MCF 10A (cell line): ENCODE measurements at regions not wholly inside any gene's neighbourhood (a gene's known extent, or its start where the extent isn't known, plus 50 kb on each side); places are given as distances from the start of the nearest gene placed in this dataset.

Experiments used
- BruUV-seq: library from RNA; stranded (reverse); fragments of 400-500 nt; replicated peaks from 2 replicates; lab custom pipeline; 2021; lab: Mats Ljungman, UMichigan
- CTCF ChIA-PET: fragments of 300-600 bp; sonication (Branson Sonifier 250); formaldehyde crosslinking; extraction: SDS; loops from one replicate; lab custom pipeline; 2021; ENCODE audit warnings: antibody characterized with exemption, inconsistent platforms; lab: Yijun Ruan, JAX
- POLR2A ChIA-PET: fragments of 300-600, 350-650 bp; sonication (Branson Sonifier 250); formaldehyde crosslinking; extraction: SDS; loops from one replicate; lab custom pipeline; 2020; ENCODE audit warnings: antibody characterized with exemption, inconsistent platforms; lab: Yijun Ruan, JAX
- DNase-seq: peaks from one replicate; pipeline ENCODE4 v3.0.0-alpha.2; 2018; ENCODE audit not compliant: unreplicated experiment
- H3K27ac Mint-ChIP-seq: one replicate; pipeline ENCODE4 v1.8.0; 2022; ENCODE audit warnings: mild to moderate bottlenecking, low read depth, mixed read lengths; ENCODE audit not compliant: unreplicated experiment
- H3K27me3 Mint-ChIP-seq: one replicate; pipeline ENCODE4 v1.8.0; 2022; ENCODE audit warnings: mixed read lengths; ENCODE audit not compliant: insufficient read depth, unreplicated experiment
- H3K36me3 Mint-ChIP-seq: one replicate; pipeline ENCODE4 v1.8.0; 2022; ENCODE audit warnings: mild to moderate bottlenecking, moderate library complexity, mixed read lengths; ENCODE audit not compliant: insufficient read depth, unreplicated experiment
- H3K4me1 Mint-ChIP-seq: one replicate; pipeline ENCODE4 v1.8.0; 2022; ENCODE audit warnings: mixed read lengths; ENCODE audit not compliant: insufficient read depth, unreplicated experiment
- H3K4me3 Mint-ChIP-seq: one replicate; pipeline ENCODE4 v1.8.0; 2022; ENCODE audit warnings: mild to moderate bottlenecking, moderate library complexity, mixed read lengths; ENCODE audit not compliant: unreplicated experiment
- H3K9me3 Mint-ChIP-seq: one replicate; pipeline ENCODE4 v1.8.0; 2022; ENCODE audit warnings: mixed read lengths; ENCODE audit not compliant: unreplicated experiment
- intact Hi-C: fragments of 100-400 bp; cut with micrococcal nuclease; formaldehyde crosslinking; loops from 2 replicates; pipeline ENCODE4 v1.14.1; 2022
- TF ChIP-seq, protein P1 (sequence below): fragments of 200-600 bp; IDR thresholded peaks from one replicate; pipeline ENCODE4 v1.8.0; 2022; ENCODE audit warnings: antibody characterized with exemption, mild to moderate bottlenecking; ENCODE audit not compliant: unreplicated experiment

DNA sequence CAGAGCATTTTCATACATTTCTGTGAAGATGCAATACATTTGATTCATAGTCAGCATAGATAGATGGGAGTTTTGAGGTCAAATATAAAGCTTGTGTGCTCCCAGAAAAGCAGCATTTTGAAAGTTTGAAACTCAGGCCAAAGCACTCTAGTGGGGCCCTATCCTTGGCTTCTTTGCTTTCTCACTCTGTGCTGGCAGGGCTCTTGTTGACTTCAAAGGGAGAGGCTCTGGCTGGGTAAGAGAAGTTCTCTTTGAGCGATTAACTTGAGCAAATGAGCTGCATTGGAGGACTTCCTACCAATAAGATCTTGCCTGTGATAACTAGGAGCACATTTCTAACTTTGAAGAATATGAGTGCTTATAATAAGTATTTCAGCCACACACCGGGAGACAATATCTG is 214.0 kb upstream of the RARB start:
- intact Hi-C loops: no loop called here
- TF ChIP-seq, protein P1, sequence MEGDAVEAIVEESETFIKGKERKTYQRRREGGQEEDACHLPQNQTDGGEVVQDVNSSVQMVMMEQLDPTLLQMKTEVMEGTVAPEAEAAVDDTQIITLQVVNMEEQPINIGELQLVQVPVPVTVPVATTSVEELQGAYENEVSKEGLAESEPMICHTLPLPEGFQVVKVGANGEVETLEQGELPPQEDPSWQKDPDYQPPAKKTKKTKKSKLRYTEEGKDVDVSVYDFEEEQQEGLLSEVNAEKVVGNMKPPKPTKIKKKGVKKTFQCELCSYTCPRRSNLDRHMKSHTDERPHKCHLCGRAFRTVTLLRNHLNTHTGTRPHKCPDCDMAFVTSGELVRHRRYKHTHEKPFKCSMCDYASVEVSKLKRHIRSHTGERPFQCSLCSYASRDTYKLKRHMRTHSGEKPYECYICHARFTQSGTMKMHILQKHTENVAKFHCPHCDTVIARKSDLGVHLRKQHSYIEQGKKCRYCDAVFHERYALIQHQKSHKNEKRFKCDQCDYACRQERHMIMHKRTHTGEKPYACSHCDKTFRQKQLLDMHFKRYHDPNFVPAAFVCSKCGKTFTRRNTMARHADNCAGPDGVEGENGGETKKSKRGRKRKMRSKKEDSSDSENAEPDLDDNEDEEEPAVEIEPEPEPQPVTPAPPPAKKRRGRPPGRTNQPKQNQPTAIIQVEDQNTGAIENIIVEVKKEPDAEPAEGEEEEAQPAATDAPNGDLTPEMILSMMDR: no peak
- no TSS peak for BruUV-seq
- H3K4me3 Mint-ChIP-seq: no peak overlapping the region
- CTCF ChIA-PET: interaction anchor here (1.1 kb wide), 1 partner anchor 198 kb away, joined by 3 read pairs; no protein-coding TSS in a partner anchor
- H3K27ac Mint-ChIP-seq: no peak overlapping the region
- POLR2A ChIA-PET: no interaction called here
- no peaks in the 10 kb centered on the region for H3K36me3 Mint-ChIP-seq
- H3K4me1 Mint-ChIP-seq: no peaks in the 10 kb centered on the region
- DNase-seq: no peak
- no peaks in the 10 kb centered on the region for H3K9me3 Mint-ChIP-seq
- H3K27me3 Mint-ChIP-seq: no peaks in the 10 kb centered on the region

DNA sequence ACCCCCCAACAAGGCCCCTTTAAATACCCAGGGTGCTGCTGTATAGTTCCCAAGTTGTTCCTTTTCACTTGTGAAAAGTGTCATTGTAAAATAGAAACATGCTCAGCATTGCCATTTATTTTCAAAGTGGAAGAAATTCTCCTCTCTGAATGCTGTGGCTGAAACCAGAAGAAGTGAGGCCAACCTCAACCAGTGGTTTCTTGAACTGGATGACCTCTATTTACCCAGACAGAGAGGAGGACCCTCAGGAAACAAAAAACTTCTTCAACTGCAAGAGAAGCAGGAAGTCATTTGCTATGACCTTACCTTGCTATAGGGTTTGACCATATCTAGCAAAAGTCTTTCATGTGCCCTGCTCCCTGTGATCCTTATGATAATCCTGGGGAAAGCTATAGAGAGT is 209.7 kb upstream of the RARB start:
- no peaks in the 10 kb centered on the region for H3K9me3 Mint-ChIP-seq
- no peaks in the 10 kb centered on the region for H3K27me3 Mint-ChIP-seq
- ChIA-PET POLR2A (no interaction called here), CTCF (interaction anchor here (0.6 kb wide), 1 partner anchor 12 kb away, joined by 3 read pairs; no protein-coding TSS in a partner anchor)
- no peak overlapping the region for H3K27ac Mint-ChIP-seq
- no peaks in the 10 kb centered on the region for H3K36me3 Mint-ChIP-seq
- no peak overlapping the region for H3K4me3 Mint-ChIP-seq
- TF ChIP-seq, protein P1: no peak
- no peak for DNase-seq
- intact Hi-C loops: no loop called here
- H3K4me1 Mint-ChIP-seq: no peaks in the 10 kb centered on the region
- no TSS peak for BruUV-seq

DNA sequence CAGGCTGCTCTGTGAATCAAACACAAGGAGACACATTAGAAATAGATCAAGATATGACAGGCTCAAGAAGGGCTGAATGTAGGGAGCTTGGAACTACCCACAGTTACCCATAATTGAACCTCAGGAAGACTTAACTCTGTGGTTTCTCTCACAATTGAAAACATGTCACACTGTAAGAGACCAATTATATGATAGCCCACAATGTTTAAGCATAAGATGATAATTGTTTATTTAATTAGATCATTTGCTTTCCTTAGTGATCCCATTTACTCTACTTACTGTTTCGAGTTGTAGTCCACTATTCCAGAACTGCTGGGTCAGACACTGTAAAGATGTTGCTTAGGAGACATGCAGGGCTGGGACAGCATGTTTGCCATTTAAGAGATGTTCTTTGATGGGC is 201.3 kb upstream of the RARB start:
- DNase-seq: no peak
- TF ChIP-seq, protein P1: no peak
- H3K36me3 Mint-ChIP-seq: no peaks in the 10 kb centered on the region
- no peaks in the 10 kb centered on the region for H3K4me1 Mint-ChIP-seq
- H3K9me3 Mint-ChIP-seq: no peaks in the 10 kb centered on the region
- no TSS peak for BruUV-seq
- POLR2A ChIA-PET: interaction anchor here (0.9 kb wide), 1 partner anchor 9 kb away, joined by 3 read pairs; no protein-coding TSS in a partner anchor
- intact Hi-C loops: no loop called here
- no peak overlapping the region for H3K4me3 Mint-ChIP-seq
- H3K27ac Mint-ChIP-seq: no peak overlapping the region
- H3K27me3 Mint-ChIP-seq: peaks cover 13% of the 10 kb centered on the region
- CTCF ChIA-PET: interaction anchor here (0.6 to 0.7 kb wide), 2 partner anchors 13 to 555 kb away, joined by 3 to 6 read pairs; no protein-coding TSS in a partner anchor

DNA sequence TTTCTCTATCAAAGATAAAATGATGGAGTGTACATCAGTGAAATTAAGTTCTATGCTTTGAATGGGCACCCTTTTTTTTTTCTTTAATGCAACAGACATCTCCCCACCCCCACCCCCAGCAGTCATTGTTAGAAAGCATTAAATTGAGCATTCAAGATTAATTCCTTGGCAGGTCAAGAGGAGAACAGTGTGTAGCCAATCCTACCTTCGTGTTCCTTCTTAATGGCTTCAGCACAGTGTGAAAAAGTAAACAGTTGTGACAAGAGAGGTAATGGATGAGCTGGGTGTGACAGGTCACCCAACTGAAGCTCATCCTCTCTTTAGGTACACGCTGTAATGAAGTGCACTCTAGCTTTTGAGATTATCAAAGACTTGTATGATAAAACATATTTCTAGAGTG is 198.5 kb upstream of the RARB start:
- Mint-ChIP-seq H3K27ac (no peak overlapping the region), H3K27me3 (peaks cover 19% of the 10 kb centered on the region)
- intact Hi-C loops: no loop called here

More for the DNA sequence above, 198.5 kb upstream of the RARB start:
- BruUV-seq: no TSS peak
- H3K9me3 Mint-ChIP-seq: no peaks in the 10 kb centered on the region
- no peaks in the 10 kb centered on the region for H3K36me3 Mint-ChIP-seq
- ChIA-PET CTCF (no interaction called here), POLR2A (no interaction called here)
- H3K4me1 Mint-ChIP-seq: no peaks in the 10 kb centered on the region
- H3K4me3 Mint-ChIP-seq: no peak overlapping the region
- DNase-seq: no peak
- TF ChIP-seq, protein P1: no peak
